ENCODE measurements at regions not wholly inside any gene's neighbourhood (a gene's known extent, or its start where the extent isn't known, plus 50 kb on each side); places are given as distances from the start of the nearest gene placed in this dataset.
A peak's percentile ranks its signal among the peaks of the same experiment; 100 is the strongest.

- H2BK120ac ChIP-seq (replicated peaks; ENCODE audit: low read depth, low read length) = no peak overlapping the region
- H3K18ac ChIP-seq (ENCODE audit: extremely low read depth, low read length) = no peak overlapping the region
- H3K36me3 ChIP-seq (ENCODE audit: control insufficient read depth in 2 of 4, insufficient read depth in 4 of 4, low read length in 3 of 4) = no peaks in the 10 kb centered on the region
- H2AK5ac ChIP-seq (ENCODE audit: low read depth, low read length) = no peak overlapping the region
- no peak overlapping the region for H3K27ac ChIP-seq (ENCODE audit: low read depth, low read length)
- H3K23me2 ChIP-seq (ENCODE audit: low read depth, low read length) = no peaks in the 10 kb centered on the region
- no peaks in the 10 kb centered on the region for H3K4me1 ChIP-seq (replicated peaks in 1 of 4; ENCODE audit: control insufficient read depth in 3 of 4, insufficient read depth in 4 of 4, low read length in 3 of 4)
- WGBS, 2 experiments (ENCODE audit: extremely low coverage in 1 of 2, insufficient coverage in 1 of 2, insufficient read length in 1 of 2, insufficient replicate concordance in 2 of 2, low coverage in 1 of 2, low lambda C conversion rate in 2 of 2, missing lambda C conversion rate in 1 of 2) = 97% methylated on average over 3 of the region's 3 CpGs; no CpG with 5 or more reads in 1 of the 2 experiments
- TF ChIP-seq MAFK (IDR thresholded peaks at IDR 0.05; ENCODE audit: low read depth, low read length) (0 out of 2 replicates have a peak, but pooled peaks have one; percentile 6), TEAD4 (IDR thresholded peaks at IDR 0.05; ENCODE audit: low read depth, low read length) (no peak), CHD2 (IDR thresholded peaks at IDR 0.05; ENCODE audit: low read length) (no peak), CTBP2 (IDR thresholded peaks at IDR 0.05; ENCODE audit: borderline replicate concordance, insufficient read depth, insufficient read length, low read length) (no peak), CREB1 (IDR thresholded peaks at IDR 0.05) (no peak), NRF1 (IDR thresholded peaks at IDR 0.05; ENCODE audit: low read depth, low read length) (no peak), SP1 (IDR thresholded peaks at IDR 0.05; ENCODE audit: low read depth, low read length) (no peak)
- H3K56ac ChIP-seq (replicated peaks; ENCODE audit: insufficient read length, low read depth, low read length) = no peak overlapping the region
- FAIRE-seq = no peak
- no peak for DNase-seq (ENCODE audit: low read depth in 1 of 2, low spot score in 2 of 2)
- H4K20me1 ChIP-seq (replicated peaks in 1 of 2; ENCODE audit: control insufficient read depth in 1 of 2, insufficient read depth in 2 of 2, low read length in 2 of 2) = no peaks in the 10 kb centered on the region
- ChIA-PET CTCF (ENCODE audit: partially characterized antibody) (no interaction called here), POLR2A (ENCODE audit: partially characterized antibody) (no interaction called here)
- H3K23ac ChIP-seq (ENCODE audit: insufficient read length) = no peak overlapping the region
- no peak overlapping the region for H2BK15ac ChIP-seq (ENCODE audit: low read length)
- H3K4me2 ChIP-seq (ENCODE audit: insufficient read depth in 1 of 2, low read depth in 2 of 2, low read length in 2 of 2) = no peak overlapping the region
- no peaks in the 10 kb centered on the region for H3K9me3 ChIP-seq (ENCODE audit: insufficient read depth in 2 of 2, low read depth in 1 of 2, low read length in 1 of 2)
- H4K5ac ChIP-seq (ENCODE audit: insufficient read length, low read depth, low read length) = no peak overlapping the region
- H2BK20ac ChIP-seq (ENCODE audit: low read length) = no peak overlapping the region
- no peak overlapping the region for H2BK5ac ChIP-seq (ENCODE audit: low read depth, low read length)
- no peak overlapping the region for H4K91ac ChIP-seq (replicated peaks; ENCODE audit: insufficient read length, low read length)
- peaks cover 0 to 1% (median 0%) of the 10 kb centered on the region in 4 experiments; a peak in 1 of 7 replicates for H3K27me3 ChIP-seq (replicated peaks in 1 of 4; ENCODE audit: control insufficient read depth in 3 of 4, extremely low read depth in 1 of 4, insufficient read depth in 3 of 4, low read length in 3 of 4)
- no peak overlapping the region for H3K14ac ChIP-seq (ENCODE audit: insufficient read length)
- H3K79me2 ChIP-seq (ENCODE audit: control insufficient read depth in 1 of 2, insufficient read depth in 2 of 2, low read length in 2 of 2) = no peaks in the 10 kb centered on the region
- H3K4me3 ChIP-seq (ENCODE audit: extremely low read depth in 1 of 4, insufficient read depth in 2 of 4, low read depth in 3 of 4, low read length in 4 of 4) = no peak overlapping the region
- H3K79me1 ChIP-seq (ENCODE audit: low read depth, low read length) = no peaks in the 10 kb centered on the region
- no peak overlapping the region for H2BK12ac ChIP-seq (ENCODE audit: low read depth, low read length)
- H3K9ac ChIP-seq (replicated peaks in 1 of 4; ENCODE audit: extremely low read depth in 1 of 4, low read depth in 3 of 4, low read length in 3 of 4) = no peak overlapping the region
- H2AFZ ChIP-seq (ENCODE audit: low read length) = no peak overlapping the region
- H4K8ac ChIP-seq (ENCODE audit: extremely low read depth, insufficient read depth, low read length) = no peak overlapping the region
- no peak overlapping the region for H3K4ac ChIP-seq (replicated peaks; ENCODE audit: insufficient read length, low read depth, low read length)
Observed at GRCh38 chr1:70911861-70912260, 135.8 kb downstream of the PTGER3 start.
